ENCODE measurements at regions not wholly inside any gene's neighbourhood (a gene's known extent, or its start where the extent isn't known, plus 50 kb on each side); places are given as distances from the start of the nearest gene placed in this dataset.
"Not testable (repeated sequence)": the region's sequence is repeated elsewhere in the genome, so short reads cannot be mapped to it uniquely, and the experiment has no call there.

- DNase-seq, result no peak
Measured at GRCh38 chr17:53483704-53484103, 339.0 kb upstream of the KIF2B start.

- no peak for DNase-seq
Measured at GRCh38 chr17:53475002-53475401, 347.7 kb upstream of the KIF2B start.

- DNase-seq, result no peak
Measured at GRCh38 chr17:53472586-53472985, 350.1 kb upstream of the KIF2B start.

- no peak for DNase-seq
Measured at GRCh38 chr17:53471514-53471913, 351.2 kb upstream of the KIF2B start.

GRCh38 chr17:53470626-53471025, 352.1 kb upstream of the KIF2B start:
- DNase-seq, result no peak

GRCh38 chr17:53466733-53467132, 356.0 kb upstream of the KIF2B start:
- no peak for DNase-seq

GRCh38 chr17:53464396-53464795, 358.3 kb upstream of the KIF2B start:
- DNase-seq, result not testable (repeated sequence)

- no peak for DNase-seq
Measured at GRCh38 chr17:53463363-53463762, 359.4 kb upstream of the KIF2B start.

- DNase-seq, result no peak
Measured at GRCh38 chr17:53462393-53462811, 360.3 kb upstream of the KIF2B start.

GRCh38 chr17:53455943-53456342, 366.8 kb upstream of the KIF2B start:
- not testable (repeated sequence) for DNase-seq

GRCh38 chr17:53454337-53454736, 368.4 kb upstream of the KIF2B start:
- no peak for DNase-seq

GRCh38 chr17:53449324-53449723, 373.4 kb upstream of the KIF2B start:
- no peak for DNase-seq

- no peak for DNase-seq
Measured at GRCh38 chr17:53428913-53429312, 393.8 kb upstream of the KIF2B start.

GRCh38 chr17:53426505-53426904, 396.2 kb upstream of the KIF2B start:
- no peak for DNase-seq

GRCh38 chr17:53420035-53420641, 402.6 kb upstream of the KIF2B start:
- DNase-seq, result no peak

- DNase-seq, result no peak
Measured at GRCh38 chr17:53409588-53409987, 413.1 kb upstream of the KIF2B start.

GRCh38 chr17:53406907-53407306, 415.8 kb upstream of the KIF2B start:
- DNase-seq, result no peak

- DNase-seq, result no peak
Measured at GRCh38 chr17:53391197-53391596, 431.5 kb upstream of the KIF2B start.

- DNase-seq, result no peak
Measured at GRCh38 chr17:53390575-53390974, 432.2 kb upstream of the KIF2B start.

GRCh38 chr17:53387745-53388144, 435.0 kb upstream of the KIF2B start:
- DNase-seq, result no peak

GRCh38 chr17:53353919-53354351, 468.8 kb upstream of the KIF2B start:
- DNase-seq, result no peak

- no peak for DNase-seq
Measured at GRCh38 chr17:53344778-53345177, 477.9 kb upstream of the KIF2B start.

- DNase-seq, result no peak
Measured at GRCh38 chr17:53336281-53336680, 486.4 kb upstream of the KIF2B start.

- no peak for DNase-seq
Measured at GRCh38 chr17:53335443-53335842, 487.3 kb upstream of the KIF2B start.

- no peak for DNase-seq
Measured at GRCh38 chr17:53330756-53331155, 492.0 kb upstream of the KIF2B start.

Measured in inflammatory macrophage (primary cell).